NOMO-1 (cell line): ENCODE measurements at regions not wholly inside any gene's neighbourhood (a gene's known extent, or its start where the extent isn't known, plus 50 kb on each side); places are given as distances from the start of the nearest gene placed in this dataset.

Source experiments
- DNase-seq, 2 experiments: peaks; one replicate each; lab custom pipeline; 2025; ENCODE audit not compliant: unreplicated experiment in 2 of 2; lab: John Stamatoyannopoulos, UW

- no peak for DNase-seq
Measured at GRCh38 chr17:79524213-79525187, 86.4 kb downstream of the RBFOX3 start.

GRCh38 chr17:79522414-79522813 is 88.4 kb downstream of the RBFOX3 start:
- no peak for DNase-seq

- no peak for DNase-seq
Measured at GRCh38 chr17:79521225-79521624, 89.6 kb downstream of the RBFOX3 start.

- no peak for DNase-seq
Measured at GRCh38 chr17:79520167-79521165, 90.4 kb downstream of the RBFOX3 start.

- no peak for DNase-seq
Measured at GRCh38 chr17:79519601-79520000, 91.2 kb downstream of the RBFOX3 start.

GRCh38 chr17:79518585-79519523 is 92.0 kb downstream of the RBFOX3 start:
- no peak for DNase-seq

- no peak for DNase-seq
Measured at GRCh38 chr17:79517827-79518584, 92.8 kb downstream of the RBFOX3 start.

- no peak for DNase-seq
Measured at GRCh38 chr17:79515646-79516571, 94.9 kb downstream of the RBFOX3 start.

- DNase-seq, result no peak
Measured at GRCh38 chr17:79515110-79515509, 95.7 kb downstream of the RBFOX3 start.

GRCh38 chr17:79513820-79514535 is 96.9 kb downstream of the RBFOX3 start:
- no peak for DNase-seq

- no peak for DNase-seq
Measured at GRCh38 chr17:79513206-79513605, 97.6 kb downstream of the RBFOX3 start.

- no peak for DNase-seq
Measured at GRCh38 chr17:79511471-79511870, 99.4 kb downstream of the RBFOX3 start.

GRCh38 chr17:79510071-79510470 is 100.8 kb downstream of the RBFOX3 start:
- no peak for DNase-seq

GRCh38 chr17:79509490-79509889 is 101.4 kb downstream of the RBFOX3 start:
- DNase-seq, result no peak

- DNase-seq, result no peak
Measured at GRCh38 chr17:79509008-79509407, 101.8 kb downstream of the RBFOX3 start.

GRCh38 chr17:79508291-79508716 is 102.5 kb downstream of the RBFOX3 start:
- no peak for DNase-seq

GRCh38 chr17:79506955-79507354 is 103.9 kb downstream of the RBFOX3 start:
- no peak for DNase-seq
